NCI-H226 (cell line): ENCODE measurements at regions not wholly inside any gene's neighbourhood (a gene's known extent, or its start where the extent isn't known, plus 50 kb on each side); places are given as distances from the start of the nearest gene placed in this dataset.
"Not testable (repeated sequence)": the region's sequence is repeated elsewhere in the genome, so short reads cannot be mapped to it uniquely, and the experiment has no call there.

Experiments
- DNase-seq: peaks from one replicate; pipeline ENCODE4 v3.0.0-alpha.2; 2015

DNA sequence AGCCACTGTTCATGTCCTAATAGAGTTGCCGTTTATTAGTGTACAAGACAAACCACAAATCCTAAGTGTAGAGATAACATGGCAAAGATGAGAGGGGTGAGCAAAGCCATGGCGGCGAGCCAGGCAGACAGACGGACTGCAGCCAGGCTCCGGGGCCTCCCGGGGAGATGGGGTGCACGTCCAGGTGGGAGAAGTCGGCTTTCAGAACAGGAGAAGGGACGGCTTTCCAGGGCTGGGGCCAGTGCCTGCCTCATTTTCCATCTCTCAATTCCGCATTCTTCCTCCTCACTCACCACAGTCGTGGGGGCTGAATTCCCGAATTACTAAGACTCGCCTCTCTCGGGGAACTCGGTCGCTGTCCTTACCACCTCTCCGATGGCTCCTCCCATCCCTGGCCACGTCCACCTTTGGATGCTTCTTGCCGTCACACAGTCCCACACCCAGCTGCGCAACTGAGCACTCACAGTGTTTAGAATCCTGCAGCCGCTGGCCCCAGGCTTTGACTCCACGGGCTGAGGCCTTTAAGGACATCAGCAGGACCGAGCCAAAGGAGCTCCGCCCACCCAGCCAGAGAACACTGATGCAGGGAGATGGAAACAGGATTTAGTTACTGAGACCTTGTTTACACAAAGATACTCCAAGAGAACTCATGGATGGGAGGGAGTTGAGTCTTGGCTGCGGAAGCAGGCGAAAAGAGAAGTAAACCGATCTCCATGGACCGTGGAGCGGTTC is 59.7 kb downstream of the RNF112 start:
- DNase-seq, result no peak

DNA sequence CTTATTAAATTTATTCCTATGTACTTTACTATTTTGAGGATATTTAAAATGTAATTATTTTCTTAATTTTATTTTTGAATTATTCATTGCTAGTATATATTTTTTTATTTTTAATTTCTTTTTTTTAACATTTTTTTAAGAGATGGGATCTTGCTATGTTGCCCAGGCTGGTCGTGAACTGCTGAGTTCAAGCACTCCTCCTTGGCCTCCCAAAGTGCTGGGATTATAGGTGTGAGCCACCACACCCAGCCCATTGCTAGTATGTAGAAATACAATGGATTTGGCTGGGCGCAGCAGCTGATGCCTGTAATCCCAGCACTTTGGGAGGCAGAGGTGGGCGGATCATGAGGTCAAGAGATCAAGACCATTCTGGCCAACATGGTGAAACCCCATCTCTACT is 59.2 kb upstream of the SLC47A1 start:
- not testable (repeated sequence) for DNase-seq

DNA sequence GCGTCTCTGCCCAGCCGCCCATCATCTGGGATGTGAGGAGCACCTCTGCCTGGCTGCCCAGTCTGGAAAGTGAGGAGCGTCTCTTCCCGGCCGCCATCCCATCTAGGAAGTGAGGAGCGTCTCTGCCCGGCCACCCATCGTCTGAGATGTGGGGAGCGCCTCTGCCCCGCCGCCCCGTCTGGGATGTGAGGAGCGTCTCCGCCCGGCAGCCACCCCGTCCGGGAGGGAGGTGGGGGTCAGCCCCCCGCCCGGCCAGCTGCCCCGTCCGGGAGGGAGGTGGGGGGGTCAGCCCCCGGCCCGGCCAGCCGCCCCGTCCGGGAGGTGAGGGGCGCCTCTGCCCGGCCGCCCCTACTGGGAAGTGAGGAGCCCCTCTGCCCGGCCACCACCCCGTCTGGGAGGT is 57.9 kb upstream of the SLC47A1 start:
- not testable (repeated sequence) for DNase-seq

DNA sequence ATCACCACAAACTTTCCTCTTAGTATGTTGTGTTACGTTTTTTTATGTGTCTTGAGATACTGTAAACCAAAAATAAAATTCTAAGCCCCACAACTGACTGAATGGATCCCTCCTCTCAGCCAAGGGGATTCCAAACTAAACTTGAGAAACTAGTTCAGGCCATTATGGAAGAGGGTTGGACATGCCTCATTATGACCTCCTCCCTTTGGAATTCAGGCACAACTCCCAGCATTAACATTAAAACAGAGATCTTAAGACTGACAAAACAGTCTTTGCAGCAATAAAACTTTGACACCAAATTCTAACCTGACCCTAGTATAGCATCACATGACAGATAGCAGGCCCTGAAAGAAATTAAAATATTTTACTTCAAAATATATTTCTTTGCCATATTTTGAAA is 51.1 kb upstream of the SLC47A1 start:
- DNase-seq, result peak; percentile 50
